ENCODE measurements at regions not wholly inside any gene's neighbourhood (a gene's known extent, or its start where the extent isn't known, plus 50 kb on each side); places are given as distances from the start of the nearest gene placed in this dataset.

DNA sequence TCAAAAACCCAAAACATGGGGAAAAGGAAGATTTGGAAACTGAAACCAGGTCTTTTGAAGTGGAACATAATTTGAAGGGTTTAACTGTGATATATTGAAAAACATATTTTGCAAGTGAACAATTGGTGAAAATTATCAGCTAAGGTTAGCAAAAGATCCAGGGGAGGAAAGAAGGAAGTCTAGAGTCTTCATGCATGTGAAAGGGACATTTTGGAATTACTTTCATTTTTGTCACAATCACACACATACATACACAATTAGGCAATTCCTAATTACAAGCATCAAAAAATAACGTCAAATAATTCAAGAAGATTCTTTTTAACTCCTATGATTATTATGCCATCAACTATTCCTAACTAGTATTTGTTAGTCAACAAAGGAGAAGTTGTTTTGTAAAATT is 64.7 kb upstream of the NFIA start:
- no peaks in the 10 kb centered on the region for H3K27me3 ChIP-seq (ENCODE audit: control insufficient read depth in 4 of 4, insufficient read depth in 4 of 4, low read length in 3 of 4)
- H3K4me3 ChIP-seq (ENCODE audit: low read depth in 1 of 3, low read length in 3 of 3): no peak overlapping the region
- H3K9ac ChIP-seq (ENCODE audit: low read depth in 1 of 2, low read length in 2 of 2): no peak overlapping the region
- H3K4me1 ChIP-seq (ENCODE audit: control insufficient read depth in 4 of 4, insufficient read depth in 4 of 4, low read length in 3 of 4): no peaks in the 10 kb centered on the region
- no peaks in the 10 kb centered on the region for H3K36me3 ChIP-seq (ENCODE audit: control insufficient read depth in 4 of 4, insufficient read depth in 3 of 4, low read depth in 1 of 4, low read length in 3 of 4)
- TF ChIP-seq NR2F2 (IDR thresholded peaks at IDR 0.05) (no peak), MAX (IDR thresholded peaks at IDR 0.05) (no peak), RAD21 (IDR thresholded peaks at IDR 0.05) (no peak)
- H3K27ac ChIP-seq (ENCODE audit: low read depth in 1 of 2, low read length in 2 of 2): no peak overlapping the region
- WGBS: 67% methylated on average over 1 of the region's 1 CpG
- no peak for DNase-seq (ENCODE audit: low spot score)
- H3K9me3 ChIP-seq (ENCODE audit: control insufficient read depth in 4 of 4, low read length in 3 of 4): no peaks in the 10 kb centered on the region

DNA sequence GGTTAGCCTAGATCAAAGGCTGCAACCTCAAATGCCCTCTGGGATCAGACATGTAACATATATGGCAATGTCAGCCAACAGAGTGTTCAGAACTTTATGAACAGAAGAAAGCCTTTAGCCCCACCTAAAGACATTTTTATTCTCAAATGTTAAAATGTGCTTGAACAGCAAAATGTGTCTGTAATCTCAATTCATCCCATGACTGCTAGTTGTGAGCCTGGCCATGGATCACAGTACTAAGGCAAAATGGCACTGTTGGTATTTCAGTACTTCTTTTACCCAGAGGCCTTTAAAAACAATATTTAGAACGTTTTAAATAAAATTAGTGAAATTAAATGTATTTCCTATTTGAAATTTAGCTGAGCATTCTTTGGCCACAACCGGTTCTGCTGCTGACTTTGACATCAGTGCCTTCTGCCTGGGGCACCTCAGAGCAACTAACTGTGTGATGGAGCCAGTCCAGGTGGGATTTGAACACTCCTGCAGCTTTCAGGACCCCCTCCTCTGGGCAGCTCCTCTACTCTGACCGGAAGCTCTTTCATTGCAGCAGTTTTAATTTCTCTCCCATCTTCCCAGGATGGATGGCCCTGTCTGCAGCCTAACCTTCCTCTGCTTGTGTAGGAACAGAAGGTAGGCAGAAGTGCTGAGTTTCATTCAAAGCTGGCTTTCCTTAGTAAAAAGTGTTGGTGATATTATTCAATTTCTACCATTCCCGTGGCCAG is 68.3 kb upstream of the NFIA start:
- 68% methylated on average over 4 of the region's 4 CpGs for WGBS
- Histone ChIP-seq H3K4me1 (ENCODE audit: control insufficient read depth in 4 of 4, insufficient read depth in 4 of 4, low read length in 3 of 4) (no peaks in the 10 kb centered on the region), H3K36me3 (ENCODE audit: control insufficient read depth in 4 of 4, insufficient read depth in 3 of 4, low read depth in 1 of 4, low read length in 3 of 4) (no peaks in the 10 kb centered on the region), H3K9ac (ENCODE audit: low read depth in 1 of 2, low read length in 2 of 2) (no peak overlapping the region), H3K9me3 (ENCODE audit: control insufficient read depth in 4 of 4, low read length in 3 of 4) (no peaks in the 10 kb centered on the region), H3K27me3 (ENCODE audit: control insufficient read depth in 4 of 4, insufficient read depth in 4 of 4, low read length in 3 of 4) (no peaks in the 10 kb centered on the region), H3K4me3 (ENCODE audit: low read depth in 1 of 3, low read length in 3 of 3) (no peak overlapping the region), H3K27ac (ENCODE audit: low read depth in 1 of 2, low read length in 2 of 2) (no peak overlapping the region)
- TF ChIP-seq JUND (IDR thresholded peaks at IDR 0.05): no peak
- no peak for TF ChIP-seq TAF1 (conservative IDR thresholded peaks at IDR 0.05)
- no peak for TF ChIP-seq SP1 (IDR thresholded peaks at IDR 0.05)
- TF ChIP-seq ATF3 (IDR thresholded peaks at IDR 0.05): no peak
- TF ChIP-seq, protein P1, sequence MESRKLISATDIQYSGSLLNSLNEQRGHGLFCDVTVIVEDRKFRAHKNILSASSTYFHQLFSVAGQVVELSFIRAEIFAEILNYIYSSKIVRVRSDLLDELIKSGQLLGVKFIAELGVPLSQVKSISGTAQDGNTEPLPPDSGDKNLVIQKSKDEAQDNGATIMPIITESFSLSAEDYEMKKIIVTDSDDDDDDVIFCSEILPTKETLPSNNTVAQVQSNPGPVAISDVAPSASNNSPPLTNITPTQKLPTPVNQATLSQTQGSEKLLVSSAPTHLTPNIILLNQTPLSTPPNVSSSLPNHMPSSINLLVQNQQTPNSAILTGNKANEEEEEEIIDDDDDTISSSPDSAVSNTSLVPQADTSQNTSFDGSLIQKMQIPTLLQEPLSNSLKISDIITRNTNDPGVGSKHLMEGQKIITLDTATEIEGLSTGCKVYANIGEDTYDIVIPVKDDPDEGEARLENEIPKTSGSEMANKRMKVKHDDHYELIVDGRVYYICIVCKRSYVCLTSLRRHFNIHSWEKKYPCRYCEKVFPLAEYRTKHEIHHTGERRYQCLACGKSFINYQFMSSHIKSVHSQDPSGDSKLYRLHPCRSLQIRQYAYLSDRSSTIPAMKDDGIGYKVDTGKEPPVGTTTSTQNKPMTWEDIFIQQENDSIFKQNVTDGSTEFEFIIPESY (IDR thresholded peaks at IDR 0.05): no peak
- no peak for TF ChIP-seq FOXA2 (IDR thresholded peaks at IDR 0.05)
- no peak for TF ChIP-seq HNF4G (IDR thresholded peaks at IDR 0.05)
- TF ChIP-seq RXRA (IDR thresholded peaks at IDR 0.05): no peak
- no peak for TF ChIP-seq EGR1 (IDR thresholded peaks at IDR 0.05; ENCODE audit: low read depth in 2 of 2)
- TF ChIP-seq HNF4A (conservative IDR thresholded peaks at IDR 0.05): no peak
- TF ChIP-seq MAX (IDR thresholded peaks at IDR 0.05): no peak
- no peak for TF ChIP-seq CTCF (IDR thresholded peaks at IDR 0.05; ENCODE audit: low read depth, low read length, missing input control)
- DNase-seq (ENCODE audit: low spot score): no peak
